Chondrocyte (in vitro differentiated cells): ENCODE measurements at regions not wholly inside any gene's neighbourhood (a gene's known extent, or its start where the extent isn't known, plus 50 kb on each side); places are given as distances from the start of the nearest gene placed in this dataset.

Source experiments
- DNase-seq: peaks from one replicate; pipeline ENCODE4 v3.0.0; 2021; ENCODE audit warnings: mixed read lengths, low spot score
- H3K27ac Mint-ChIP-seq: one replicate; pipeline ENCODE4 v1.8.0; 2021; ENCODE audit warnings: mild to moderate bottlenecking, moderate library complexity, mixed read lengths; ENCODE audit not compliant: unreplicated experiment
- H3K27me3 Mint-ChIP-seq: 2 replicates; pipeline ENCODE4 v1.8.0; 2021; ENCODE audit warnings: low read depth, mixed read lengths
- H3K36me3 Mint-ChIP-seq: 2 replicates; pipeline ENCODE4 v1.8.0; 2021; ENCODE audit warnings: low read depth, mixed read lengths
- H3K4me1 Mint-ChIP-seq: 2 replicates; pipeline ENCODE4 v1.8.0; 2021; ENCODE audit warnings: low read depth, mild to moderate bottlenecking, mixed read lengths
- H3K4me3 Mint-ChIP-seq: one replicate; pipeline ENCODE4 v1.8.0; 2021; ENCODE audit warnings: mild to moderate bottlenecking, moderate library complexity, mixed read lengths; ENCODE audit not compliant: unreplicated experiment
- H3K9me3 Mint-ChIP-seq: 2 replicates; pipeline ENCODE4 v1.8.0; 2021; ENCODE audit warnings: low read depth, mixed read lengths
- TF ChIP-seq, protein P1 (sequence below): fragments of 200-600 bp; sonication (generic); IDR thresholded peaks from 2 replicates; pipeline ENCODE4 v1.5.0; 2021; ENCODE audit warnings: antibody characterized with exemption, mild to moderate bottlenecking, moderate library complexity

DNA sequence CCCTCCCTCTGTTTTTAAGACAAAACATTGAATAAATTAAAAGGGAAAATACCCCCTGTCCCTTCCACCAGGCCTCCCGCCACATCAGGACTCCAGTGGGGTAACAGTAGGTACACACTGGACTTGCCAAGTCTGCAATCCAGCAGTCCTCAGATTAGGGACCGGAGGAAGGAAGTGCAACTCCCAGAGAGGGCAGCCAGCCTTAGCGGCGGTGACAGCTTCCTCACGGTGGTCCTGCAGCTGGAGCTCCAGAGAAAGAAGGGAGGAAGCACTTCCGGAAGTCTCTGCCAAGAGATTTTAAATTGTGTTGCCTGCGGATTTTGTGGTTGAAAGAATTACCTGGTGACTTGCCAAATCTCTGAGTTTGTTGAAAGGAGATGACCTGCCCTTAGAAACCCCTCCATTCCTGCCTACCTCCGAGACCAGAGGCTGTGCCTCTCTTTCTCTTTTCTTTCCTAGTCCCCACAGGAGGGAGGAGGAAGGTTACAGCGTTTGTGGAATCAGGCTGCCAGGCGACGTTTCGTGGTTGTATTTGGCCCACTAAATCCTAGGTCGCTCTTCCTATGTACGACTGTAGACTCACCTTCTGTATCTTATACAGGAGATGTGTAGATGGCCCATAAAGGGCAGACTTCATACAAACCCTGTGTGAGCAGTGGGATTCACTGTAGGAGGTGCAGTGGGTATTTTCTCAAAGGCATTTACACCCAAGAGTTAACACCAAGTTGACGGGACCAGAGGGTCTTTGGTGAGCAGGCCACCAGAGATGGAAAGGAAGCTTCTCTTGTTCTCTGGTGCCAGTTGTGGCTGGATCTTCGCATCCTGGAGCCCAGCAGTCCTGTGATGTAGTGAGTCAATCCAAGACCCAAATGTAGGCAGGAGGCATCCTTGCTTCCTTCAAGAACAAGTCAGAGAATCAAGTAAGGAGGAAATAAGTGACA, 77.9 kb downstream of the INSIG1 start:
- no peaks in the 10 kb centered on the region for H3K9me3 Mint-ChIP-seq
- H3K27me3 Mint-ChIP-seq = peaks cover 79% of the 10 kb centered on the region
- DNase-seq = peak; percentile 41
- H3K27ac Mint-ChIP-seq = no peak overlapping the region
- H3K36me3 Mint-ChIP-seq = peaks cover 5% of the 10 kb centered on the region
- H3K4me1 Mint-ChIP-seq = peaks cover 31% of the 10 kb centered on the region
- H3K4me3 Mint-ChIP-seq = no peak overlapping the region
- TF ChIP-seq, protein P1, sequence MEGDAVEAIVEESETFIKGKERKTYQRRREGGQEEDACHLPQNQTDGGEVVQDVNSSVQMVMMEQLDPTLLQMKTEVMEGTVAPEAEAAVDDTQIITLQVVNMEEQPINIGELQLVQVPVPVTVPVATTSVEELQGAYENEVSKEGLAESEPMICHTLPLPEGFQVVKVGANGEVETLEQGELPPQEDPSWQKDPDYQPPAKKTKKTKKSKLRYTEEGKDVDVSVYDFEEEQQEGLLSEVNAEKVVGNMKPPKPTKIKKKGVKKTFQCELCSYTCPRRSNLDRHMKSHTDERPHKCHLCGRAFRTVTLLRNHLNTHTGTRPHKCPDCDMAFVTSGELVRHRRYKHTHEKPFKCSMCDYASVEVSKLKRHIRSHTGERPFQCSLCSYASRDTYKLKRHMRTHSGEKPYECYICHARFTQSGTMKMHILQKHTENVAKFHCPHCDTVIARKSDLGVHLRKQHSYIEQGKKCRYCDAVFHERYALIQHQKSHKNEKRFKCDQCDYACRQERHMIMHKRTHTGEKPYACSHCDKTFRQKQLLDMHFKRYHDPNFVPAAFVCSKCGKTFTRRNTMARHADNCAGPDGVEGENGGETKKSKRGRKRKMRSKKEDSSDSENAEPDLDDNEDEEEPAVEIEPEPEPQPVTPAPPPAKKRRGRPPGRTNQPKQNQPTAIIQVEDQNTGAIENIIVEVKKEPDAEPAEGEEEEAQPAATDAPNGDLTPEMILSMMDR = no peak

DNA sequence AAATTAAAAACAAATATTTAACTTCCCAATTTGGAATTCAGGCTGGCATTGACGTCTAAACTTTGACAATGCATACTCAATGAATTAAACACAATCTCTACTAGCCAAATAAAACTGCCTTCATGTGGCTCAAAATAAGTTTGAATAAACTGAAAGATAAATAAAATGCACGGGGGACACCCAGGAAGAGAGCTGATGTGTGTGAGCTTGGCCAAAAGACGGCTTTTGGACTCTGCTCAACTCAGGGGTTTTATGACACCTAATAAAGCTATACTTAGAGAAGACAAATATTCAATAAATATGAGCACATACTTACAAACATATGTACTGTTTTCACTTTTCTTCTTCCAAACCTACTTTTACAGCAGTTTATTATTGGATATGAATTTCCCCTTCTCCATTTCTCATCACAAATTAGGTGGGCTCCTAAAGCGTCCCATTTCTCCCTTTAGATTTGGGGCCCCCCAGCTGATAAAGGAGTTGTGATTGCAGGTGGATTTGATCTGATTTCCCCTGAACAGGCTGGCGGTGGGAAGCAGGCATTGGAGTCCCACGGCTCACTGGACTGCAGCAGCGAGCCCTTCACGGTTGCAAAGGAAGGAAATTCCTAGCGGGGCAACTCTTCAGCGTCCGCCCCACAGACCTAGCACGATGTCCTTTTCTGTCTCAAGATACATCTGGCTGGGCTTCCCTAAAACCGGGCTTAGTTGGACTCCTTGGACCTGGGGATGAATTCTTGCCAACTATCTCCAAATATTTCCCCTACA, 79.6 kb downstream of the INSIG1 start:
- H3K27ac Mint-ChIP-seq = no peak overlapping the region
- peaks cover 5% of the 10 kb centered on the region for H3K36me3 Mint-ChIP-seq
- TF ChIP-seq, protein P1 = no peak
- H3K27me3 Mint-ChIP-seq = peaks cover 82% of the 10 kb centered on the region
- DNase-seq = peak; percentile 51
- H3K9me3 Mint-ChIP-seq = no peaks in the 10 kb centered on the region
- peak overlapping the region; percentile 28 for H3K4me3 Mint-ChIP-seq
- peaks cover 35% of the 10 kb centered on the region for H3K4me1 Mint-ChIP-seq

DNA sequence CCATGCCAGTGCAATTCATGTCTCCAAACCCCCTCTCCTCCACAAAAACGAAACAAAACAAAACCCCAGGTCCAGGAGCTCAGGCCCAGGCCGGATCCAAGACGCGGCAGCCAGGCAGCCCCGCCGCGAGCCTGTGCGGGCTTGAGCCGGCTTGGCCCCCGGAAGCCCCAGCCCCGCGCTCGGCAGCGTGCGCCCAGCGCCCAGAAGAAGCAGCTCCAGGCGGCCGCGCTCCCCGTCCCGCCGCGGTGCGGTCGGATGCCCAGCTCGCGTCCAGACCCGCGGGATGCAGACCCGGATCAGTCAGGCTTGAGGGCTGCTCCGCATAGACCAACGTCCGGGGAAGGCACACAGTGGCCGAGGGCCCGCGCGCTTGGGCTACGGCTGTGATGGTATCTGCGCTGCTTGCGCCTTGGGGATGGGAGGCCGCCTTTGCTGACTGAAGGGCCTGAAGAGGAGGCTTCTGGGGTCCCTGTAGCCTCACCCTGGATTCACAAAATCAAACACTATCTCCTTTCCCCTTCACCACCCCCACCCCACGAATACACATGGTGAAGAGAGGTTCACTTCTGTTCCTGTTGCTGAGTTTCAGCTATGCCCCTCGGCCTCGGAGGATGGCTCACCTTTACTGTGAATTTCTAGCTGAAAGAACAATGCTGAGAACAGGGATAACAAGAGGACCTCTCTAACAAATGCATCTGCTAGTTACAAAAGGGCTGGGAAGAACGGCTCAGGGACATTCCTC, 79.9 kb upstream of the EN2 start:
- peak; percentile 87 for DNase-seq
- TF ChIP-seq, protein P1 = no peak
- Mint-ChIP-seq H3K36me3 (peaks cover 5% of the 10 kb centered on the region), H3K4me1 (peaks cover 32% of the 10 kb centered on the region), H3K27ac (no peak overlapping the region), H3K4me3 (peak overlapping the region; percentile 28), H3K9me3 (no peaks in the 10 kb centered on the region), H3K27me3 (peaks cover 82% of the 10 kb centered on the region)

DNA sequence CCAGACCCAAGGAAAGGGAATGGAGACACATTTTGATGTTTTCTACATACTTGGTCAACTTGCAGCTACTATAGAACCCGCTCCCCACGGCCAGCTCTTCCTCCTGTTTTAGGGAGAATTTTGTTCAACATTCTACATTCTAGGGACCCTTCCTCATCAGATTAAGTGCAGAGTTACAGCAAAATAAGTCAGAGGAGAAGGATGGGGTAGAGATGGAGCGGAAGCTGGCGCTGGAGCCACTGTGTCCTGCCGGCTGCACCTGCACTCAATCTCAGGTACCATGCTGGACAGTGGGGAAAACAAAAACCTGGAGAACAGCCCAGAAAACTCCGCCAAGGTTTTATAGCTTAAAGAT, 79.4 kb upstream of the EN2 start:
- peaks cover 2% of the 10 kb centered on the region for H3K36me3 Mint-ChIP-seq
- no peak overlapping the region for H3K4me3 Mint-ChIP-seq
- TF ChIP-seq, protein P1 = no peak
- peaks cover 82% of the 10 kb centered on the region for H3K27me3 Mint-ChIP-seq
- H3K27ac Mint-ChIP-seq = no peak overlapping the region
- peak; percentile 6 for DNase-seq
- peaks cover 27% of the 10 kb centered on the region for H3K4me1 Mint-ChIP-seq
- no peaks in the 10 kb centered on the region for H3K9me3 Mint-ChIP-seq
